ENCODE measurements at regions not wholly inside any gene's neighbourhood (a gene's known extent, or its start where the extent isn't known, plus 50 kb on each side); places are given as distances from the start of the nearest gene placed in this dataset.

- DNase-seq (ENCODE audit: unreplicated experiment) = no peak
- BruUV-seq (replicated peaks) = no TSS peak
- no peaks in the 10 kb centered on the region for H3K36me3 Mint-ChIP-seq (ENCODE audit: insufficient read depth, unreplicated experiment)
- intact Hi-C loops (cut with micrococcal nuclease) = loop anchor here (10.0 kb wide), 1 partner anchor 798 kb away; no protein-coding TSS in a partner anchor
- H3K27me3 Mint-ChIP-seq (ENCODE audit: insufficient read depth, unreplicated experiment) = no peaks in the 10 kb centered on the region
- H3K4me3 Mint-ChIP-seq (ENCODE audit: unreplicated experiment) = no peak overlapping the region
- POLR2A ChIA-PET = no interaction called here
- H3K27ac Mint-ChIP-seq (ENCODE audit: low read depth, unreplicated experiment) = no peak overlapping the region
- H3K9me3 Mint-ChIP-seq (ENCODE audit: unreplicated experiment) = no peaks in the 10 kb centered on the region
- no peaks in the 10 kb centered on the region for H3K4me1 Mint-ChIP-seq (ENCODE audit: insufficient read depth, unreplicated experiment)
- no peak for TF ChIP-seq CTCF (IDR thresholded peaks at IDR 0.05; ENCODE audit: unreplicated experiment)
- CTCF ChIA-PET = interaction anchor here (1.6 kb wide), 1 partner anchor 61 kb away, joined by 4 read pairs; no protein-coding TSS in a partner anchor
Observed at GRCh38 chr5:93892481-93892880, 151.1 kb upstream of the POU5F2 start.

DNA sequence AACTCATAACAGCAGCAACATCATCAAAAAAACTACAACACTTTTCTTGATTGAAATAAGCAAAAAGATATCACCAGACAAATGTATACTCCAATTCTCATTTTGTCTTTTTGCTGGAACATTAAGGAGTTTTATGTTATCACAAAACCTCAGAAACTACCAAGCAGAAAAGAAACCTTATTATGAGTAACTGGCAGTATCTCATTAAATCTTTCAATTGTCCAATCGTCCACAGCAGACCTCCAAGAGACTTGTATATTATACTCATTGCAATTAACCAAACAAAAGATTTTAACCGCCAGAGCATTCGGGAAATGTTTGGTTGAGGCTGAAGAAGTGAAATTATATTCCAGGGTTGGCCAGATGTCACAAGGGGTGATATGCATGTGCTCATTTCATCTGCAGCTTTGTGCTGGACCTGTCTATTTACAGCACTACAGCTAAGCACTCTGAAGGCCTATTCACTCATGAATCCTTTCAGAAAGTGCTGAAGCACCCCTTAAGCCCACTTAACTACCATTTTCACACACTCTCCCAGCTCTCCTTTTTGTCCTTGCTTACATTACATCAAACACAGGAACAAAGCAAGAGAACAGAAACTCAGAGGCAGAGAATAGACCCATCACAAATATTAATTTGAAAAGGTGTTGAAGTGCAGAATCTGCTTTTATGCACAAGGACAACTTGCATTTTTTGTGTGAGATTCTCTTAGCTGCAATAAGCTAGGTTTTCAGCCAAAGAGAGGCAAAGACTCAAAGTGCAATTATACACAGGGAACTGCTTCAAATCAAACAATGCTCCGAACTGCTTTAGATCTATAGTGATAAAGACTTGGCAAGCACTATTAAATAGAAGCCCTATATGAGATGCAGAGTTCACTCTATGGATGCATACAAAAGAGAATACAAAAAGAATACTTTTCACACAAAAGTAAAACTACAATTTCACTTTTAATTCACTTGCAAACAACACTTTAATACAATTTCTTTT, 150.4 kb upstream of the POU5F2 start:
- BruUV-seq (replicated peaks) = no TSS peak
- no peak for DNase-seq (ENCODE audit: unreplicated experiment)
- no peaks in the 10 kb centered on the region for H3K9me3 Mint-ChIP-seq (ENCODE audit: unreplicated experiment)
- intact Hi-C loops (cut with micrococcal nuclease) = loop anchor here (10.0 kb wide), 1 partner anchor 797 kb away; no protein-coding TSS in a partner anchor
- ChIA-PET POLR2A (no interaction called here), CTCF (interaction anchor here (0.6 to 1.6 kb wide), 2 partner anchors 60 to 271 kb away, joined by 3 to 4 read pairs; no protein-coding TSS in a partner anchor)
- H3K4me3 Mint-ChIP-seq (ENCODE audit: unreplicated experiment) = no peak overlapping the region
- no peaks in the 10 kb centered on the region for H3K4me1 Mint-ChIP-seq (ENCODE audit: insufficient read depth, unreplicated experiment)
- no peaks in the 10 kb centered on the region for H3K27me3 Mint-ChIP-seq (ENCODE audit: insufficient read depth, unreplicated experiment)
- no peak for TF ChIP-seq CTCF (IDR thresholded peaks at IDR 0.05; ENCODE audit: unreplicated experiment)
- H3K27ac Mint-ChIP-seq (ENCODE audit: low read depth, unreplicated experiment) = no peak overlapping the region
- H3K36me3 Mint-ChIP-seq (ENCODE audit: insufficient read depth, unreplicated experiment) = no peaks in the 10 kb centered on the region

- CTCF ChIA-PET = interaction anchor here (1.5 kb wide), 1 partner anchor 8 kb away, joined by 7 read pairs; no protein-coding TSS in a partner anchor
- Mint-ChIP-seq H3K4me3 (ENCODE audit: unreplicated experiment) (no peak overlapping the region), H3K4me1 (ENCODE audit: insufficient read depth, unreplicated experiment) (no peaks in the 10 kb centered on the region), H3K36me3 (ENCODE audit: insufficient read depth, unreplicated experiment) (no peaks in the 10 kb centered on the region), H3K9me3 (ENCODE audit: unreplicated experiment) (no peaks in the 10 kb centered on the region), H3K27ac (ENCODE audit: low read depth, unreplicated experiment) (no peak overlapping the region), H3K27me3 (ENCODE audit: insufficient read depth, unreplicated experiment) (no peaks in the 10 kb centered on the region)
- intact Hi-C loops (cut with micrococcal nuclease) = loop anchor here (10.0 kb wide), 1 partner anchor 796 kb away; no protein-coding TSS in a partner anchor
- POLR2A ChIA-PET = no interaction called here
- no peak for TF ChIP-seq CTCF (IDR thresholded peaks at IDR 0.05; ENCODE audit: unreplicated experiment)
- no TSS peak for BruUV-seq (replicated peaks)
- DNase-seq (ENCODE audit: unreplicated experiment) = no peak
Observed at GRCh38 chr5:93890657-93891056, 149.3 kb upstream of the POU5F2 start.

DNA sequence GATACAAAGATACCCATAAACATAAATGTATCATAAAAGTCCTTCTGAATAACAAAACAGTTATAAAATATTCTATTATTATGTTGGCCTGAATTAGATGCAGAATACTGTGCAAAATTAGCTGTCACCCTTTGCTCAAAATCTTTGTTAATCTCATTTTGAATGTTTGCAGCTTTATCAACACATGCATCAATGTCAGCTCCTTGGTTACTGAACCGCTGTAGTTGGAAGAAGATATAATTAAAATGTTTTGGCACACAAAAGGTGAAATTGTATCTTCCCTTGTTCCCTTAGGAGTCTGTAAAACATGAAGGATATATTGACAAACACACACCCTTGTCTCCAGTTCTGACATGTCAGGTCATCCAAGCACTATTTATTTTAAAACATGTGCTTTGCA, 146.3 kb upstream of the POU5F2 start:
- intact Hi-C loops (cut with micrococcal nuclease) = no loop called here
- Mint-ChIP-seq H3K36me3 (ENCODE audit: insufficient read depth, unreplicated experiment) (no peaks in the 10 kb centered on the region), H3K27me3 (ENCODE audit: insufficient read depth, unreplicated experiment) (no peaks in the 10 kb centered on the region), H3K4me3 (ENCODE audit: unreplicated experiment) (no peak overlapping the region), H3K9me3 (ENCODE audit: unreplicated experiment) (no peaks in the 10 kb centered on the region), H3K27ac (ENCODE audit: low read depth, unreplicated experiment) (no peak overlapping the region), H3K4me1 (ENCODE audit: insufficient read depth, unreplicated experiment) (peaks cover 6% of the 10 kb centered on the region)
- no peak for DNase-seq (ENCODE audit: unreplicated experiment)
- CTCF ChIA-PET = interaction anchor here (0.7 kb wide), 1 partner anchor 1023 kb away, joined by 3 read pairs; no protein-coding TSS in a partner anchor
- POLR2A ChIA-PET = no interaction called here
- no TSS peak for BruUV-seq (replicated peaks)
- TF ChIP-seq CTCF (IDR thresholded peaks at IDR 0.05; ENCODE audit: unreplicated experiment) = no peak

Data from MCF 10A (cell line).